Activated T-cell treated with anti-CD3 and anti-CD28 coated beads, Interleukin-2, amount 50 U/mL, for 72 hours (primary cell): ENCODE measurements at regions not wholly inside any gene's neighbourhood (a gene's known extent, or its start where the extent isn't known, plus 50 kb on each side); places are given as distances from the start of the nearest gene placed in this dataset.
"Not testable (repeated sequence)": the region's sequence is repeated elsewhere in the genome, so short reads cannot be mapped to it uniquely, and the experiment has no call there.

Experiments
- ATAC-seq, 2 donors: fragments of 150-1000 bp; cut with Tn5 transposase; replicated peaks in 1 of 2; 2 replicates each; pipeline ENCODE4 v1.10.0; 2021; ENCODE audit warnings: moderate library complexity in 2 of 2, mild to moderate bottlenecking in 1 of 2
- DNase-seq, 2 donors: peaks; one replicate each; pipeline ENCODE4 v3.0.0; 2021 to 2022; ENCODE audit warnings: mixed read lengths in 1 of 2
- H3K27ac Mint-ChIP-seq: one replicate; pipeline ENCODE4 v1.8.0; 2022; ENCODE audit warnings: mild to moderate bottlenecking, moderate library complexity, mixed read lengths
- H3K27me3 Mint-ChIP-seq: one replicate; pipeline ENCODE4 v1.8.0; 2022; ENCODE audit warnings: low read depth, mixed read lengths
- H3K36me3 Mint-ChIP-seq, 2 donors: one replicate each; pipeline ENCODE4 v1.8.0; 2022; ENCODE audit warnings: mixed read lengths in 2 of 2, mild to moderate bottlenecking in 1 of 2; ENCODE audit not compliant: insufficient read depth in 2 of 2
- H3K4me1 Mint-ChIP-seq: one replicate; pipeline ENCODE4 v1.8.0; 2022; ENCODE audit warnings: low read depth, mixed read lengths
- H3K4me3 Mint-ChIP-seq, 2 donors: one replicate each; pipeline ENCODE4 v1.8.0; 2022; ENCODE audit warnings: mild to moderate bottlenecking in 2 of 2, mixed read lengths in 2 of 2, moderate library complexity in 2 of 2
- H3K9me3 Mint-ChIP-seq, 2 donors: one replicate each; pipeline ENCODE4 v1.8.0; 2022; ENCODE audit warnings: mixed read lengths in 2 of 2

DNA sequence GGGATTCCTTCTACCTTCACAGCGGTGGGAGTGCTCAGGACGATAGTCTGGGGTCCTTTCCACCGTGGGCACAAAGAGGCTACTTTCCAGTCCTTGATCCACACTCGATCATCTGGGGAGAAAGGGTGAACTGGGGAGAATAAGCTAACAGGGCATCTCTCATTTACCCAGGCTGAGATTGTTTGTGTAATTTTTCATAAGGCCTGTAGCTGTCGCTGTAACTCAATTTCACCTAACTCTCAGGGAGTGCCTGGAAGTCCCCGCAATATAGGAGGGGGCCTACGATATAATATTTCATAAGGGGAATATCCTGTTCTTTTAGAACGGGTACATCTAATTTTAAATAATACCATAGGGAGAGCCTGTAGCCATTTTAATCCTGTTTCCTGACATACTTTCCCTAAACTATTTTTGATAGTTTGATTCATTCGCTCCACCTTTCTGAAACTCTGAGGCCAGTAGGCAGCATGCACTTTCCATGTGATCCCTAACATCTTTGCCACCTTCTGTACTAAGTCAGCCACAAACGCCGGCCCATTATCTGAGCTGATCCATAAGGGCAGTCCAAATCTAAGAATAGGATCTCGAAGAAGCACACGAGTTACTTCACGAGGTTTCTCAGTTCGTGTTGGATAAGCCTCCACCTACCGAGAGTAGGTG, 127.2 kb upstream of the CCZ1B start:
- H3K36me3 Mint-ChIP-seq, H3K4me1 Mint-ChIP-seq, H3K4me3 Mint-ChIP-seq, H3K27me3 Mint-ChIP-seq, ATAC-seq, H3K9me3 Mint-ChIP-seq, DNase-seq, H3K27ac Mint-ChIP-seq: not testable (repeated sequence)

GRCh38 chr7:6953798-6954181, 127.7 kb upstream of the CCZ1B start:
- not testable (repeated sequence) for H3K4me1 Mint-ChIP-seq, DNase-seq, H3K27ac Mint-ChIP-seq, H3K9me3 Mint-ChIP-seq, H3K4me3 Mint-ChIP-seq, H3K36me3 Mint-ChIP-seq, ATAC-seq, H3K27me3 Mint-ChIP-seq

- not testable (repeated sequence) for H3K4me3 Mint-ChIP-seq, DNase-seq, H3K4me1 Mint-ChIP-seq, H3K27me3 Mint-ChIP-seq, H3K27ac Mint-ChIP-seq, H3K9me3 Mint-ChIP-seq, ATAC-seq, H3K36me3 Mint-ChIP-seq
Observed at GRCh38 chr7:6955385-6955784, 129.3 kb upstream of the CCZ1B start.

- peaks cover 16% of the 10 kb centered on the region for H3K27me3 Mint-ChIP-seq
- not testable (repeated sequence) for ATAC-seq, H3K27ac Mint-ChIP-seq, H3K36me3 Mint-ChIP-seq, H3K4me3 Mint-ChIP-seq, H3K4me1 Mint-ChIP-seq, DNase-seq, H3K9me3 Mint-ChIP-seq
Observed at GRCh38 chr7:6955990-6956566, 130.0 kb upstream of the CCZ1B start.

DNA sequence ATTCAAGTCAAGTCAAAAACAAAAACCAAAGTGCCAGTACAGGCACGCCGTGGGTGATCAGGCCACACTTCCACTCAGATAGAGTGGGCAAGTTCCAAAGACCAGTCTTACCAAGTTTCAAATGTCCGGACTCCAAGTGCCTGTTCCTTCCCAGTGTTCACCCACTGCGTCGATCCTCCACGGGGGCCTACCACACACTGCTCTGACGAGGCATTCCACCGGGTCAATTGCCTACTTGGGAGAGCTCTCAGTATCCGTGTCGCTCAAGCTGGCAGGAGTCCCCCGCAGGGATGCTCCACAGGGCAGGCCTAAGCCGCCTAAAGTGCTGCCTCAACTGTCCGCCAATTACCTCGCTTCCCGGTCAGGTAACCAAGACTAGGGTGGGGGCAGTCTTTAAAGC, 132.3 kb upstream of the CCZ1B start:
- not testable (repeated sequence) for DNase-seq, H3K4me3 Mint-ChIP-seq, H3K9me3 Mint-ChIP-seq, H3K36me3 Mint-ChIP-seq, H3K27ac Mint-ChIP-seq, H3K4me1 Mint-ChIP-seq, ATAC-seq
- H3K27me3 Mint-ChIP-seq, result peaks cover 18% of the 10 kb centered on the region

DNA sequence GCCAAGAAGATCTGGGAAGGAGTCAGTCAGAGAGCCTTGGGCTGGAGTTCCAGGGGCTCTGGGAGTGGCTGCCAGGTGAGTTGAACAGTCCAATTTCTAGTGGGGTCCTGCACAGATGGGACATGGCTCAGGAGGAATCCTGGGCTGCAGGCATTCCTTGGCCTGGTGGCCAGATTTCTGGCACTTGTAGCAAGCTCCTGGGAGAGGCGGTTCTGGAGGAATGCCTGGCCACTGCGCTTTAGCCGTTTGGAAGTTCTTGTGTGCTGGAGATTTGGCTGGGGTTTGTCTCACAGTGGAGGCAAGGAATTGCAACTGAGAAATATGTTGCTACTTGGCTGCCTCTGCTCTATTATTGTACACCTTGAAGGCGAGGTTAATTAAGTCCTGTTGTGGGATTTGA, 133.9 kb upstream of the CCZ1B start:
- H3K27ac Mint-ChIP-seq, H3K36me3 Mint-ChIP-seq, ATAC-seq, H3K4me3 Mint-ChIP-seq, DNase-seq, H3K9me3 Mint-ChIP-seq, H3K4me1 Mint-ChIP-seq: not testable (repeated sequence)
- H3K27me3 Mint-ChIP-seq, result peaks cover 23% of the 10 kb centered on the region

DNA sequence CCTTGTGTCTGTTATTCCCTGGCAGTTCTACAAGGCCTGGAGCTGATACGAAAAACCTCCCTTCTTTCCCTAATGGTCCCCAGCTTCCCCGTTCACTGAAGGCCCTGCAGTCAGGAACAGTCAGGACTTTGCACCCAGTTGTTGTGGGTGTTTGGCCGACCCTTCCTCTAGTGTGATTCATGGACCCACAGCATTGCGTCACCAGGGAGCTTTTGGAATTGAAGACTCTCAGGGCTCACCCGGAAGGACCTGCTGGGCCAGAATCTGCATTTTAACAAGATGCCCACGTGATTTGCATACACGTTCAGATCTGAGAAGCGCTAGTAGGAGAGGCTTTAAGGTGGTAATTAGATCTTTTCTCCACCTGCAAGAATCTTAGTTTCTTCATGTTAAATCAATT, 136.8 kb upstream of the CCZ1B start:
- not testable (repeated sequence) for H3K27ac Mint-ChIP-seq, DNase-seq, H3K36me3 Mint-ChIP-seq, H3K4me1 Mint-ChIP-seq, H3K9me3 Mint-ChIP-seq, ATAC-seq, H3K4me3 Mint-ChIP-seq
- peaks cover 23% of the 10 kb centered on the region for H3K27me3 Mint-ChIP-seq

DNA sequence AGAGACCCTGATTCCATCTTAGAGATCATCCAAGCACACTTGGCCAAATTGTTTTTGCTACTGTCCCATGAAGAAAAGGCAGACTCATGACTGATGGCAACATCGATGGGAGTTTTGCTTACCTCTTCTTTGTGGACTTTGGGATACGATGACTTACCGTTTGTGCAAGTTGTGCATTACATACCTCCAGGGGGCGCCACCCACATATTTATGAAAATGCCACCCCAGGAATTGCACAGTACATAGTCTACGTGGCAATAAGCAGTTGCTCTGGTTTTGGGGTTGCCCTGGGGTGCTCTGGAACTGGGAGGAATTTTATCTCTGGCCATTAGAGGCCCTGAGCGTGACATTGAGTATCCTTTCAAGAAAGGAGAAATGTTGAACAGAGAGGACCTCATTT, 139.0 kb upstream of the CCZ1B start:
- not testable (repeated sequence) for ATAC-seq, H3K36me3 Mint-ChIP-seq, H3K27ac Mint-ChIP-seq, H3K4me1 Mint-ChIP-seq, H3K9me3 Mint-ChIP-seq, H3K4me3 Mint-ChIP-seq
- H3K27me3 Mint-ChIP-seq, result peaks cover 17% of the 10 kb centered on the region
- DNase-seq, result peak; percentile 61 to 73

- H3K4me3 Mint-ChIP-seq, H3K9me3 Mint-ChIP-seq, ATAC-seq, DNase-seq, H3K36me3 Mint-ChIP-seq, H3K27me3 Mint-ChIP-seq, H3K27ac Mint-ChIP-seq, H3K4me1 Mint-ChIP-seq: not testable (repeated sequence)
Observed at GRCh38 chr7:6970180-6970579, 144.1 kb upstream of the CCZ1B start.

- H3K9me3 Mint-ChIP-seq, ATAC-seq, H3K27me3 Mint-ChIP-seq, H3K4me3 Mint-ChIP-seq, DNase-seq, H3K27ac Mint-ChIP-seq, H3K36me3 Mint-ChIP-seq, H3K4me1 Mint-ChIP-seq: not testable (repeated sequence)
Observed at GRCh38 chr7:6974876-6975275, 148.8 kb upstream of the CCZ1B start.

DNA sequence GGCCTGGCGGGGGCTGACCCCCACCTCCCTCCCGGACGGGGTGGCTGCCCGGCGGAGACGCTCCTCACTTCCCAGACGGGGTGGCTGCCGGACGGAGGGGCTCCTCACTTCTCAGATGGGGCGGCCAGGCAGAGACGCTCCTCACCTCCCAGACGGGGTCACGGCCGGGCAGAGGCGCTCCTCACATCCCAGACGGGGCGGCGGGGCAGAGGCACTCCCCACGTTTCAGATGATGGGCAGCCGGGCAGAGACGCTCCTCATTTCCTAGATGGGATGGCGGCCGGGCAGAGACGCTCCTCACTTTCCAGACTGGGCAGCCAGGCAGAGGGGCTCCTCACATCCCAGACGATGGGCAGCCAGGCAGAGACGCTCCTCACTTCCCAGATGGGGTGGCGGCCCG, 149.3 kb upstream of the CCZ1B start:
- not testable (repeated sequence) for H3K9me3 Mint-ChIP-seq, H3K27me3 Mint-ChIP-seq, ATAC-seq, H3K27ac Mint-ChIP-seq, H3K36me3 Mint-ChIP-seq, DNase-seq, H3K4me1 Mint-ChIP-seq, H3K4me3 Mint-ChIP-seq

DNA sequence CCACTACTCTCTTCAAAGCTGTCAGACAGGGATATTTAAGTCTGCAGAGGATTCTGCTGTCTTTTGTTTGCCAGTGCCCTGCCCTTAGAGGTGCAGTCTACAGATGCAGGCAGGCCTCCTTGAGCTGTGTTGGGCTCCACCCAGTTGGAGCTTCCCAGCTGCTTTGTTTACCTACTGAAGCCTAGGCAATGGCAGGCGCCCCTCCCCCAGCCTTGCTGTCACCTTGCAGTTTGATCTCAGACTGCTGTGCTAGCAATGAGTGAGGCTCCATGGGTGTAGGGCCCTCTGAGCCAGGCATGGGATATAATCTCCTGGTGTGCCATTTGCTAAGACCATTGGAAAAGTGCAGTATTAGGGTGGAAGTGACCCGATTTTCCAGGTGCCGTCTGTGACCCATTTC, 151.3 kb upstream of the CCZ1B start:
- H3K27me3 Mint-ChIP-seq, H3K4me3 Mint-ChIP-seq, DNase-seq, ATAC-seq, H3K36me3 Mint-ChIP-seq, H3K27ac Mint-ChIP-seq, H3K9me3 Mint-ChIP-seq, H3K4me1 Mint-ChIP-seq: not testable (repeated sequence)

- not testable (repeated sequence) for H3K4me1 Mint-ChIP-seq, H3K9me3 Mint-ChIP-seq, H3K27ac Mint-ChIP-seq, DNase-seq, H3K27me3 Mint-ChIP-seq, ATAC-seq, H3K4me3 Mint-ChIP-seq, H3K36me3 Mint-ChIP-seq
Observed at GRCh38 chr7:6978326-6978725, 152.3 kb upstream of the CCZ1B start.

GRCh38 chr7:6979456-6979855, 153.4 kb upstream of the CCZ1B start:
- ATAC-seq, H3K9me3 Mint-ChIP-seq, DNase-seq, H3K36me3 Mint-ChIP-seq, H3K27ac Mint-ChIP-seq, H3K4me3 Mint-ChIP-seq, H3K4me1 Mint-ChIP-seq, H3K27me3 Mint-ChIP-seq: not testable (repeated sequence)
